Renal cortex interstitium (tissue), 11 donors: ENCODE measurements at regions not wholly inside any gene's neighbourhood (a gene's known extent, or its start where the extent isn't known, plus 50 kb on each side); places are given as distances from the start of the nearest gene placed in this dataset.
"Not testable (repeated sequence)": the region's sequence is repeated elsewhere in the genome, so short reads cannot be mapped to it uniquely, and the experiment has no call there.

Experiments
- DNase-seq, 11 donors: peaks; one replicate each; pipeline ENCODE4 v3.0.0-alpha.2; 2013; ENCODE audit warnings: low read depth in 9 of 11, low spot score in 4 of 11; ENCODE audit errors: extremely low read depth in 1 of 11

GRCh38 chr3:29181872-29182271, 99.0 kb upstream of the RBMS3 start:
- no peak for DNase-seq

DNA sequence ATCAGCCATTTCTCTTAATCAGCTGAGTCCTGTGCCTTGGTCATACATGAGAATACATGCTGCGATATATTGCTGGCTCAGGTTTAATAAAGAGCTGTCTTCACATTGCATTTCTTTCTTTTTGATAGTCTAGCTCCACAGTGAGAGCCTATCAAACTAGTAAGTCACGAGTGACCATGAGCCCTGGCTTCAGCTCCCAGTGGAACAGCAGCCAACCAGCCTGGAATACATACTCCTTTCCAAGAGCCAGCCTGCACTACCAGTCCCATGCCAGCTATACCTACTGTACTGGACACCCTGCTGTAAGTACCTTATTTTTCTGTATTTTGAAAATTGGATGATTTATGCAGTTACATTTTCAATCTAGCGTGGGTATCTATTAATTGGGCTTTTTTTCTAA, 98.0 kb upstream of the RBMS3 start:
- DNase-seq, result not testable (repeated sequence)

DNA sequence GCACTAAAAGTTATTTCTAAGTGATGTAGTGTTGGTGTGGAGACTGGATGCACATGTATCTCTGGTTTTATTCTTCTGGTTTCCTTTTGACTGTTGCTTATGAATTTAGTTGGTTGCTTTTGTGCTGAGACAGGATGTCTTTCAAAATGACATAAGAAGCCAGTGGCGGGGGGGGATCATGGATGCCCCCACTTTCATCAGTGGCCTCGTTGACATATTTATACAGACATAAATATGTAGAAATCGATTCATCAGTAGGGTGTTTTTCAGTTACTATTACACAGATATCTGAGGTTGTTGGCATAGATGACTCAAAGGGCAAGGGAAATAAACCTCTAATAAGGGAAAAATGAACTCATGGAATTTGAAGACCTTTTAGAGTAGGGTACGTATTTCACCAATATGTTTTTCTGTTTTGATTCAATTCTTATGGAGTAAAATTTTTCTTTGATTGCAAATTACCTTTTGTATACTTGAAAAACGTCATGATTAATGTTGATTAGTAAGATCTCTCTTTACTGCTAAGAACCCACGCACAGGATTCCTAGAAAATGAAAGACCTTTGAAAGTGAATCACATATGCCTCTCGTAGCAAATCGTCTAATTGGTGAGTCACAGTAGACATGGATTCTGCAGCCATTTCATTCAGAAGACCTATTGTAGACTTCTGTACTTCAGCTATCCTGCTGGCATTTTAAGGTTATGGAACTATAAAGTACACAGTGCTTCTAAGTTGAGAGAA, 97.4 kb upstream of the RBMS3 start:
- DNase-seq, result no peak

DNA sequence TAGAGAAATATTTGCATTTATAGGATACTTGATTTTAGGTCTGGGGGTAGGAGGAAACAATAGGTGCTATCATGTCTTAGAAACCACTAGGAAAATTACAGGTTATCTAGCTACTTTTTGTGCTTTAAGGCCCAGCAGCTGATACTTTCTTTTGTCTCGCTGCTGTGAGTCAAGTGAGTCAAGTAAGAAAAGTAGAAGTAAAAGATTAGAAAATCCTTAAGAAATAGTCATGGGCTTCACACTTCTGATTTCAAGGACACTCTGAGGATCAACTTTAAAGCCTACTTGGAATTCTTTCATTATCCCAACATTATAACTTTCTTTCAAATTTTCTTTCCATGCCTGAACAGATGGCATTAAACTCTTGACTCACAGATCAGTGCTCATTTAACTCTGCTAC, 95.2 kb upstream of the RBMS3 start:
- no peak for DNase-seq

DNA sequence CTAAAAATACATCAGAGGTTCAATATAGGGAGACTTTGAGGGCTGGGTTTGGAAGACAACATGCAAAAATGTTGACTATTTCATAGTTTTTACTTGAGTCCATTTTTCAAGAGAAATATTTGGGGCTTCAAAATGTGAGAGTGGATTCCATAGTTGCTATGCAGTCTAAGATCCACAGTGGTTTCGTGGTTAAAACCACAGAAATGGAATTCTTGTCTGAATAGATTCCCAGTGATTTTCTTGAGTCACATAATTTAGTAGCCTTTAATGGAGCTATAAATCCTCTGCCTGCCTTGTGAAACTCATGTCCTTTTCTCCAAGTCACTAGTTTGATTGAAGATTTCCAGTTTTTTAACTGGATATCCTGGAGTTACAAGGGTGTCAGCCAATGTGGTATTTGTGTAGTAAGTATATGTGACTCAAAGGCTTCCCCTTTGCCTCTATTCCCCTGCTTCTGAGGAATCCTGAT, 94.7 kb upstream of the RBMS3 start:
- no peak for DNase-seq

DNA sequence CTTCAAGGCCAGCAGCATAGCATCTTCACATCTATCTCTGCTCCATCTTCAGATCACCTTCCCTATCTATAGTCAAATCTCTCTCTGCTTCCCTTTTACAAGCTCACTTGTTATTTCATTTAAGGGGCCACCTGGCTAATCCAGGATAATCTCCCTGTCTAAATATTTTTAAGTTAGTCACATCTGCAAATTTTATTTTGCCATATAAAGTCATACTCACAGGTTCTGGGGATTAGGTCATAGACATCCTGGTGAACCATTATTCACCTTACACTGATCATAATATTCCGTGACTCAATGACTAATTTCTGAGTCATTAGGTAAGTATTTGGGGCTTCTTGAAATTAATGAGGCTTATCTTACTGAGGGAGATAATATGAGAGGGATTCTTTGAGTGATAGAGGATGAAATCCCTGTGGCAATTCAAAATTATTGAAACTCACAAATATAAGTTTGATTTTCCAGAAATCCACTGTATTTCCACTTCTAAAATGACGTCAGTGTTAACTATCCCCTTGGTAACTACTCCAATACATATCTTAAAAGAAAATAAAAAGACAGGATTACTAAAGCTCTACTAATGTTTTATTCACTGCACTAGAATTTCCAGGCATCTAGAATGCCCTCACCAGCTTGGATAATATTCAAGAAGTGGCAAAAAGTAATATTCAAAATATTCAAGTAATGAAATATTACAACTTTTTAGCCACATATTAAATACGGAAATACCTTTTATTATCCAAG, 93.7 kb upstream of the RBMS3 start:
- no peak for DNase-seq

DNA sequence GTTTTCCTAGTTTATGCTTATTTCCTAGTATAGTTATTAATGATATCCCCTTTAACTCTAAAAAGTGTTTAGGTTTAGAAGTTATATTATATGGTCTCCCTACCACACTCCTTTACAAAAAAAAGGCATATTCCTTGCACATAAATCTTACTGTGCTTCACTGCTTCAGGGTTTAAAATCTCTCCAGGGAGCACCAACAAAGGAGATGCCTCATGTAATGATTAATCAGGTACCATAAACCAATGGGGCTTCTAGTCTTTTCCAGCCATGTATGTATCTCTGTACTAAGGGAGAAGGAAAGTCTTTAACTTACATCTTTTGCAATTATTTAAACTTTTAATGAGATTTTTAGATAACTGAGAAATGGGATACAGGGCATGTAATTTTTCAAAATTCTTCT, 91.5 kb upstream of the RBMS3 start:
- no peak for DNase-seq

GRCh38 chr3:29194139-29194538, 86.7 kb upstream of the RBMS3 start:
- no peak for DNase-seq

DNA sequence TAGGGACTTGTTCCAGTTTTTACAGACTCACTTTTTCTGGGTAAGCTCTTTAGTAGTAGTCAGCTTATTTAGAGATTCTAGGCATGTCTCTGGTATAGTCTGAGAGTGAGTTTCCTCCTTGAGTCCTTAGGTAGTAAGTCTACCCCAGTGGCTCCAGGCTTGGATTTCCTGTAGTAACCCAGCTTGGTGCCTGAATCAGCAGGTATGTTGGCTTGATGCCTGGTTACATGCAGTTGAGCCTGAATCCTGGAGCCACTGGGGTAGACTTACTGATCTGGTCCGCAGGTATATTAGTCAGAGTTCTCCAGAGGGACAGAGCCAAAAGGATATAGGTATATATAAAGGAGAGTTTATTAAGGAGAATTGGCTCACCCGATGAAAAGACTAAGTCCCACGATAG, 85.8 kb upstream of the RBMS3 start:
- DNase-seq, result no peak

GRCh38 chr3:29201604-29202003, 79.3 kb upstream of the RBMS3 start:
- no peak for DNase-seq

DNA sequence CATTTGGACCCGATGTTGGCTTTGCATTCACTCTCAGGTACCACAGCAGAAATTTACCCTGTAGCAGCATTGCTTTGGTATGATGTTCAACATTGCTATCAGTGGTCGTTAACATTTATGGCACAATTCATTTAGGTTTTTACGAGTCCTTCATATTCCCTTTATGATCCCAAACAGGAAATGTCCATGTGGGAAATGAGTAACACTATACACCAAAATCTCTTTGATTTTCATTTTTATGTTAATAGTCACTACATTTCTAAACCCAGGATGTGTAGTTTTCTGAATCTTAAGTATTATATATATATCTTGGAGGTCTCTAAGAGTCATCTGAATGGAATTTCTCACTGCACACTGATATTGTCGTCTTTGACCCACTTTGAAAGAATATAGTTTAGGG, 78.5 kb upstream of the RBMS3 start:
- no peak for DNase-seq

- no peak for DNase-seq
Measured at GRCh38 chr3:29203851-29204250, 77.0 kb upstream of the RBMS3 start.

DNA sequence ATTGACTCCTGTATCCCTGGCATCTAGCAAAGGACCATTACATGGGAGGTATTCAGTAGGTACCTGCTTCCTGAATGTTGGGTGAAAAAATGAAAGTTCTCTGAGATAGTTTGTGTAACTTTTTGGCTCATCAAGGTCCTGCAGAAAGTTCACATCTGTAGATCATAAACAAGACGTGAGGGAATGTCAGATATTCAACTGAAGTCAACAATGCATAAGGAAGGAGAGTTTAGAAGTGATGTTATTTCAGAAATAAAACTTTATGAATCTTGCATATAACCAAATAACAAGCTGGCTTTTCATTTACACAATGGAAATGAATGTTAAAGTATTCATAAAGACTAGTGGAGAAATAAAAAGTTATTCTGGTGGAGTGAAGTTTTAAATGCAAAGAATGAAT, 73.4 kb upstream of the RBMS3 start:
- DNase-seq, result no peak

- no peak for DNase-seq
Measured at GRCh38 chr3:29212789-29213433, 68.0 kb upstream of the RBMS3 start.

DNA sequence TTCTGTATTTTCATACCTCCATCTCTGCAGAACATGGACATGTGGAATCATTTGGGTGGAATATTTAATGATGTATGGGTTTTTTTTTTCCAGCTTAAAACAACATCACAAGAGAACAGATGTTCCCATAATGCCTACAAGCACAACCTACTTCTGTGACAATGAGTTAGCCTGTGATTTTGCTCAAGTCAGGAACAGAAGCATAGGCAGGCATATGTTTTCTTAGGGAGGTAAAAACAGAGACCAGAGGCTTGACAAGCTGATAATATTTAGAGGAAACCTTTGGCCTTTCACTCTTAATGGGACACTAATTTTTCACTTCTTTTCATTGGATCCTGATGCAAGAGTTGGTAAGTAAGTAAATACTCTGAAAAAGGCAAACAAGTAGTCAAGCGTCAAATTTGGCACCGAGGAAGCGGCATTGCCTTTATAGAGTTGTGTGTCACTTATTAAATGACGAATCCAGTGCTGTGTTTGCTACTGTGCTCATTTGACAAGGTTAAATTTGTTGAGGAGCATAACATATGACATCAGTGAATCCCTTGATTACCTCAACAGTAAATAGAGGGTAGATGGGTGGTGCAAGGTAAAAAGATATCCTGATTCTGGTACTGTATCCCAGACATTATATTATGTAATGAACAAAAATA, 66.7 kb upstream of the RBMS3 start:
- DNase-seq, result no peak

GRCh38 chr3:29215948-29216347, 64.9 kb upstream of the RBMS3 start:
- DNase-seq, result no peak

DNA sequence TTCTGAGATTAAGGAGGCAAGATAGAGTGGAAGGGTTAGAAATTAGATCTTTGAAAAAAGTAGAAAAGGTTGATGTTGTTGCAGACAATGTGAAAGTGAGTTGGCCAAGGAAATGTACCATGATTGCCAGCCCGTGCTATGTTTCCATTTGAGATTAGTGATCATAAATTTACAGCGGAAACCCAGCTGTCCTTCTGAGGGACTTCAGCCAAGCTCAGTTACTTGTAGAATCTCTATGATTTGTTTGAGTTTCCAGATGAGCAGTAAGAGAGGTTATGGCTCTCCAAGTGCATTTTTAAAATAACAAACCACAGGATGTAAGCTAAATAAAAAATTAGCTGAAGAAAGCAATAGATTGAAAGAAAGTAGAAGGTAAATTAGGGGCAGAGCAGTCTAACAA, 54.2 kb upstream of the RBMS3 start:
- peak in 1 of 11 donors; percentile 8 for DNase-seq

DNA sequence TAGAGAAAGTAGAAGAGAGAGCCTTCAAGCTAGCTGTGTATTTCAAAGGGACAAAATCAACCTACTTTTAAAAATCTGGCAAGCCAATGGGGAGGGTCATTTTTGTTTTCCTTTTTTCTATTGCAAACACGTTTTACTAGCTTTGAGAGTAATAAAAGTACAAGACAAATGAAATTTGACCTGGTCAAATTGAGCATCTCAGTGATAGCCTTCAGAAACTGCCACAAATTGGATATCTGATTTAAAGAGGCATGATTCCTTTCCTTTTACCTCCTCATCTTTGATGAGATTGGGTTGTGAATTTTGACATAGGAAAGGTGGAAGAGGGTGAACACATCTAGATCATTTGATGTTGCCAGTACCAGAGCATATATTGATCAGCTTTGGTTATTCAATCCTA, 53.6 kb upstream of the RBMS3 start:
- no peak for DNase-seq
